ENCODE measurements at regions not wholly inside any gene's neighbourhood (a gene's known extent, or its start where the extent isn't known, plus 50 kb on each side); places are given as distances from the start of the nearest gene placed in this dataset.

GRCh38 chr20:11387189-11387754 lies 530.4 kb upstream of the BTBD3 start (continued):
- TF ChIP-seq POLR2AphosphoS5 (IDR thresholded peaks at IDR 0.05; ENCODE audit: low read depth, low read length) (no peak), ZNF274 (IDR thresholded peaks at IDR 0.05; ENCODE audit: borderline replicate concordance, extremely low read depth, low read length) (no peak), HDAC2 (IDR thresholded peaks at IDR 0.05; ENCODE audit: borderline replicate concordance in 1 of 2, low read depth in 2 of 2, low read length in 2 of 2) (no peak)
- TF ChIP-seq, protein P1, sequence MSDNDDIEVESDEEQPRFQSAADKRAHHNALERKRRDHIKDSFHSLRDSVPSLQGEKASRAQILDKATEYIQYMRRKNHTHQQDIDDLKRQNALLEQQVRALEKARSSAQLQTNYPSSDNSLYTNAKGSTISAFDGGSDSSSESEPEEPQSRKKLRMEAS (IDR thresholded peaks at IDR 0.05), result no peak

Measured in H1 (cell line).